ENCODE measurements at regions not wholly inside any gene's neighbourhood (a gene's known extent, or its start where the extent isn't known, plus 50 kb on each side); places are given as distances from the start of the nearest gene placed in this dataset.

GRCh38 chr2:150374492-150374891, 113.0 kb downstream of the RND3 start:
- TF ChIP-seq POLR2A (IDR thresholded peaks at IDR 0.05) (no peak), CTCF (IDR thresholded peaks at IDR 0.05) (no peak)
